HEK293T (cell line): ENCODE measurements at regions not wholly inside any gene's neighbourhood (a gene's known extent, or its start where the extent isn't known, plus 50 kb on each side); places are given as distances from the start of the nearest gene placed in this dataset.

Experiments
- BHLHE40 ChIP-seq: fragments of 450-650 bp; IDR thresholded peaks from 2 replicates; pipeline ENCODE4 v1.6.1; 2016; ENCODE audit warnings: mild to moderate bottlenecking, moderate library complexity, borderline replicate concordance
- ELF4 ChIP-seq: fragments of 450-650 bp; IDR thresholded peaks from 2 replicates; pipeline ENCODE4 v1.6.1; 2017; ENCODE audit warnings: antibody characterized with exemption
- SP1 ChIP-seq: fragments of 450-650 bp; IDR thresholded peaks from 2 replicates; pipeline ENCODE4 v1.6.1; 2017

- TF ChIP-seq BHLHE40, result no peak
- TF ChIP-seq ELF4, result no peak
- TF ChIP-seq SP1, result no peak
Measured at GRCh38 chr9:30197954-30198353, 2186.5 kb upstream of the ACO1 start.
